Suprapubic skin (tissue), 4 donors: ENCODE measurements at regions not wholly inside any gene's neighbourhood (a gene's known extent, or its start where the extent isn't known, plus 50 kb on each side); places are given as distances from the start of the nearest gene placed in this dataset.

Source experiments
- DNase-seq, 2 donors: peaks; one replicate each; pipeline ENCODE4 v3.0.0-alpha.2; 2019; ENCODE audit warnings: low spot score in 2 of 2
- H3K27ac ChIP-seq: fragments of 200-600 bp; sonication (generic); one replicate; pipeline ENCODE4 v1.5.1; 2019
- H3K27me3 ChIP-seq: fragments of 200-600 bp; sonication (generic); one replicate; pipeline ENCODE4 v1.5.1; 2019
- H3K36me3 ChIP-seq: fragments of 200-600 bp; sonication (generic); one replicate; pipeline ENCODE4 v1.5.1; 2019
- H3K4me1 ChIP-seq: fragments of 200-600 bp; sonication (generic); one replicate; pipeline ENCODE4 v1.5.1; 2019
- H3K4me3 ChIP-seq: fragments of 200-600 bp; sonication (generic); one replicate; pipeline ENCODE4 v1.5.1; 2019; ENCODE audit warnings: mild to moderate bottlenecking
- H3K9me3 ChIP-seq: fragments of 200-600 bp; sonication (generic); one replicate; pipeline ENCODE4 v1.5.1; 2019
- EP300 ChIP-seq: sonication (generic); formaldehyde crosslinking; IDR thresholded peaks from one replicate; pipeline ENCODE4 v1.6.1; 2017; ENCODE audit warnings: antibody characterized with exemption
- POLR2A ChIP-seq, 2 donors: fragments of 450-650 bp; IDR thresholded peaks; one replicate each; pipeline ENCODE4 v1.6.1; 2017; ENCODE audit warnings: antibody characterized with exemption in 2 of 2, mild to moderate bottlenecking in 2 of 2, moderate library complexity in 2 of 2
- POLR2AphosphoS5 ChIP-seq, 3 donors: sonication (generic); formaldehyde crosslinking; IDR thresholded peaks; one replicate each; pipeline ENCODE4 v1.6.1; 2017; ENCODE audit warnings: antibody characterized with exemption in 3 of 3
- WGBS: methylation state at CpG from one replicate; pipeline ENCODE4 v1.1.5; 2018; 5-methylcytosine and 5-hydroxymethylcytosine counted together
- TF ChIP-seq, protein P1 (sequence below), 2 donors: fragments of 200-600 bp in 1 of 2; fragments of 450-650 bp in 1 of 2; sonication (generic) in 1 of 2; IDR thresholded peaks; one replicate each; pipeline ENCODE4 v1.5.1; 2016 to 2019; ENCODE audit warnings: antibody characterized with exemption in 2 of 2, mild to moderate bottlenecking in 1 of 2, moderate library complexity in 1 of 2

DNA sequence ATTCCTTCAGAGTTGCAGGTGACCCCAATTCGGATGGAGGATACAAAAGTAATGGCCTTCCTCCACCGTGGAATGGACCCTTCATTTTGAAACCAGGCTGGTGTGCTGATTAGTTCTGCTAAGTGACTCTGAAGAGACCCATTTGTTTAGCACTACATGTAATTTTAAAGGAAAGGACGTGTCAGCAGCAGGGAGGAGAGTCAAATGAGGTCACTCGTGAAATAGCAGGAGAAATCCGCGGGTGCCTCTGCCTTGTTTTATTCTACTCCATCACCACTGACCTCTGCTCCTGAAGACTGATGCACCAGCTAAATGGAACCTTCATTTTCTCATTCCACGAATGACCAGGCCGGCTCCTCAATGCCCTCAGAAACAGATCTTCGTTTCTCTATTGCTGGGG lies 589.2 kb downstream of the CDH11 start:
- DNase-seq = no peak
- WGBS = 80% methylated on average over 9 of the region's 9 CpGs
- H3K9me3 ChIP-seq = no peaks in the 10 kb centered on the region
- no peak for TF ChIP-seq POLR2A (IDR thresholded peaks at IDR 0.05)
- TF ChIP-seq EP300 = no peak
- TF ChIP-seq POLR2AphosphoS5 (IDR thresholded peaks at IDR 0.05) = no peak
- TF ChIP-seq, protein P1, sequence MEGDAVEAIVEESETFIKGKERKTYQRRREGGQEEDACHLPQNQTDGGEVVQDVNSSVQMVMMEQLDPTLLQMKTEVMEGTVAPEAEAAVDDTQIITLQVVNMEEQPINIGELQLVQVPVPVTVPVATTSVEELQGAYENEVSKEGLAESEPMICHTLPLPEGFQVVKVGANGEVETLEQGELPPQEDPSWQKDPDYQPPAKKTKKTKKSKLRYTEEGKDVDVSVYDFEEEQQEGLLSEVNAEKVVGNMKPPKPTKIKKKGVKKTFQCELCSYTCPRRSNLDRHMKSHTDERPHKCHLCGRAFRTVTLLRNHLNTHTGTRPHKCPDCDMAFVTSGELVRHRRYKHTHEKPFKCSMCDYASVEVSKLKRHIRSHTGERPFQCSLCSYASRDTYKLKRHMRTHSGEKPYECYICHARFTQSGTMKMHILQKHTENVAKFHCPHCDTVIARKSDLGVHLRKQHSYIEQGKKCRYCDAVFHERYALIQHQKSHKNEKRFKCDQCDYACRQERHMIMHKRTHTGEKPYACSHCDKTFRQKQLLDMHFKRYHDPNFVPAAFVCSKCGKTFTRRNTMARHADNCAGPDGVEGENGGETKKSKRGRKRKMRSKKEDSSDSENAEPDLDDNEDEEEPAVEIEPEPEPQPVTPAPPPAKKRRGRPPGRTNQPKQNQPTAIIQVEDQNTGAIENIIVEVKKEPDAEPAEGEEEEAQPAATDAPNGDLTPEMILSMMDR (IDR thresholded peaks at IDR 0.05) = no peak
- no peaks in the 10 kb centered on the region for H3K27me3 ChIP-seq
- no peak overlapping the region for H3K27ac ChIP-seq
- no peaks in the 10 kb centered on the region for H3K36me3 ChIP-seq
- no peaks in the 10 kb centered on the region for H3K4me1 ChIP-seq
- H3K4me3 ChIP-seq = no peak overlapping the region

DNA sequence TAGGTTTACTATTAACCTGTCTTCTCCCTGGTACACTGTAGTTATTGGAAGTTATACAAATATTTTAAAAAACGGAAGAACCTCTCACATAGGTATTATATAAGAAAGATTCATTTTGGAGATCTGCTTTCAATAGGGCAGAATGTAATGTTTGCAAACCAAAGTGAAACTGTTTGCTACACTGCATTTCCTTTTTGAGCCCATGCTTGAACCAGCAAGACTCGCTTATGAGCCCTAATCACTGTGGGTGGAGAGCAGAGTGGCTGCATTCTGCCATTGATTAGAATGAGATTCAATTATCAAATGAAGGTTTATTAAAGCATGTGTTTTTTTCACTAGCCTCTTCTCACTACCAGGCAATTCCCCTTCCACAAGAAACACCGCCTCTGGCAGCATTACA lies 589.7 kb downstream of the CDH11 start:
- Histone ChIP-seq H3K27ac (no peak overlapping the region), H3K9me3 (no peaks in the 10 kb centered on the region), H3K4me3 (no peak overlapping the region), H3K36me3 (no peaks in the 10 kb centered on the region), H3K27me3 (no peaks in the 10 kb centered on the region), H3K4me1 (no peaks in the 10 kb centered on the region)
- no peak for TF ChIP-seq POLR2AphosphoS5 (IDR thresholded peaks at IDR 0.05)
- TF ChIP-seq EP300 = no peak
- TF ChIP-seq, protein P1 (IDR thresholded peaks at IDR 0.05) = no peak
- TF ChIP-seq POLR2A (IDR thresholded peaks at IDR 0.05) = no peak
- no peak for DNase-seq
- WGBS = 72% methylated on average over 3 of the region's 3 CpGs

DNA sequence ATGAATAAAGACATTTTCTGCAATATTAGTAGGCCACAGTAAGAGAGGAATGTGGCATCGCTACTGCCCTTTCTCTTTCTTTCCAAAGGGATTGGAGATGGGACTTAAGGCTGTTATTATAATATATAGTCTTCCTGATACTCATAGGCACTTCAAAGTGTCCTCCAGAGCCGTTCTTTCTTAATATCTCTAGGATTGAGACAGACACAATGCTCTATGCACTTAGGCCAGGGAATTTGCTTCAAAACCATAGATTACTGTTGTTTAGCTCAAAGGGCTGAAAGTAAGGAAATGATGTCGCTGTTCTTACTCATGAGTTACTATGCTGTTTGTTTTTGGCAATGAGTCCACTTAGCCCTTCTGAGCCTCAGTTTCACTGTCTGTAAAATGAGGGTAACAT lies 590.5 kb downstream of the CDH11 start:
- Histone ChIP-seq H3K27me3 (no peaks in the 10 kb centered on the region), H3K36me3 (no peaks in the 10 kb centered on the region), H3K4me3 (no peak overlapping the region), H3K27ac (no peak overlapping the region), H3K4me1 (no peaks in the 10 kb centered on the region), H3K9me3 (no peaks in the 10 kb centered on the region)
- TF ChIP-seq POLR2A (IDR thresholded peaks at IDR 0.05) = no peak
- no peak for TF ChIP-seq EP300
- no peak for TF ChIP-seq POLR2AphosphoS5 (IDR thresholded peaks at IDR 0.05)
- TF ChIP-seq, protein P1 (IDR thresholded peaks at IDR 0.05) = no peak
- WGBS = 74% methylated on average over 3 of the region's 3 CpGs
- DNase-seq = no peak

DNA sequence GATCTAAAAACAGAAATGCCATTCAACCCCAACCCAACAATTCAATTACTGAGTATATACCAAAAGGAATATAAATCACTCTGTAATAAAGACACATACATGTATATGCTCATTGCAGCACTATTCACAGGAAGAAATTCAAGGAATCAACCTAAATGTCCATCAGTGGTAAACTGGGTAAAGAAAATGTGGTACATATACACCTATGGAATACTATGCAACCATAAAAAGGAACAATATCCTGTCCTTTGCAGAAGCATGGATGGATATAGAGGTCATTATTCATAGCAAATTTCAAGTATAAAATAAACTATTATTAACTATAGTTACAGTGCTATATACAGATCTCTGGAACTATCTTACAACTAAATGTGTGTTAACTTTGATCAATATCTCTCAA lies 599.3 kb downstream of the CDH11 start:
- no peaks in the 10 kb centered on the region for H3K4me1 ChIP-seq
- DNase-seq = no peak
- TF ChIP-seq, protein P1 (IDR thresholded peaks at IDR 0.05) = no peak
- TF ChIP-seq POLR2A (IDR thresholded peaks at IDR 0.05) (no peak), EP300 (no peak), POLR2AphosphoS5 (IDR thresholded peaks at IDR 0.05) (no peak)

DNA sequence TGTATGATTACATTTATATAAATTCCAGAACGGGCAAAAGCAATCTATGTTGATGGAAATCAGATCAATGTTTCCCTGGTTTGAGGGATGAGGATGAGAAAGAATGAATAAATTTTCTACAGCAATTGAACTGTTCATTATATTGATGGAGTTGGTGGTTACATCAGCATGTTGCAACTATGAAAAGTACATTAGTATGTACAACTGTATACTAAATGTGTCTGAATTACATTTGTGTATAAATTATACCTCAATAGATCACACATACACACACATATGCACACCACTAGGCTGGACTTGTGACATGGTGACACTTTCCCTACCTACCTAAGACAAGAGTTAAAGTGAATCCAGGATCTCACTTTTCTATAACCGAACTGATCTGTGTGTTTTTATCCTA lies 608.0 kb downstream of the CDH11 start:
- H3K27me3 ChIP-seq = no peaks in the 10 kb centered on the region
- H3K36me3 ChIP-seq = no peaks in the 10 kb centered on the region
- no peak for DNase-seq
- H3K4me3 ChIP-seq = no peak overlapping the region
- WGBS = 86% methylated on average over 2 of the region's 2 CpGs
- H3K4me1 ChIP-seq = no peaks in the 10 kb centered on the region
- no peaks in the 10 kb centered on the region for H3K9me3 ChIP-seq
- TF ChIP-seq POLR2A (IDR thresholded peaks at IDR 0.05) (no peak), EP300 (no peak), POLR2AphosphoS5 (IDR thresholded peaks at IDR 0.05) (no peak)
- TF ChIP-seq, protein P1 (IDR thresholded peaks at IDR 0.05) = no peak
- no peak overlapping the region for H3K27ac ChIP-seq

More for the DNA sequence above, 599.3 kb downstream of the CDH11 start:
- no peak overlapping the region for H3K27ac ChIP-seq
- H3K36me3 ChIP-seq = no peaks in the 10 kb centered on the region
- no peaks in the 10 kb centered on the region for H3K9me3 ChIP-seq
- no peak overlapping the region for H3K4me3 ChIP-seq
- no peaks in the 10 kb centered on the region for H3K27me3 ChIP-seq
